GM18951 (cell line): ENCODE measurements at regions not wholly inside any gene's neighbourhood (a gene's known extent, or its start where the extent isn't known, plus 50 kb on each side); places are given as distances from the start of the nearest gene placed in this dataset.
"Not testable (repeated sequence)": the region's sequence is repeated elsewhere in the genome, so short reads cannot be mapped to it uniquely, and the experiment has no call there.

Source experiments
- POLR2A ChIP-seq: IDR thresholded peaks from 4 replicates; pipeline ENCODE4 v1.6.1; 2011; ENCODE audit warnings: mild to moderate bottlenecking; ENCODE audit not compliant: insufficient read length, insufficient read depth; ENCODE audit errors: extremely low read depth
- in situ Hi-C: fragments of 300-500 bp; cut with MboI; formaldehyde crosslinking; loops from one replicate; pipeline ENCODE4 v1.12.0; 2022; ENCODE audit warnings: low sequenced_read_pairs, mixed read lengths, inconsistent platforms; ENCODE audit not compliant: unreplicated experiment

DNA sequence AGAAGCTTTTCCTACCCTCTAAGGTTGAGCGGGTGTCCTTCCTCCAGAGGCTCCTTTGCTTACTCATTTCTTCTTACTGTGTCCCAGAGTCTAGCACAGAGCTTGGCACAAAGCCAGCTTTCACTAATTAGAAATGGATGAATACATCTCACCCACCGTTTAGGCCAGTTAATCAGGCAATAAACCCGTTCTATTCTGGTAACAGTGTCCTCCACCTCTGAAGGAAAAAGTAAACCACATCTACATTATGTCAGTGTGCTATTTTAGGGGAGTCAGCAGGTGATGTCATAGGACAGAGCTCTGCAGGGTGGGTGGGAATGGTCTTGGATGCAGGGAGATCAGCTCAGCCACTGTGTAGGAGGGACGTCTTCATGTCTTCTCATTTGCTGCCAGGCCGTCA, 109.2 kb downstream of the OSTF1 start:
- in situ Hi-C loops: no loop called here
- TF ChIP-seq POLR2A: no peak

DNA sequence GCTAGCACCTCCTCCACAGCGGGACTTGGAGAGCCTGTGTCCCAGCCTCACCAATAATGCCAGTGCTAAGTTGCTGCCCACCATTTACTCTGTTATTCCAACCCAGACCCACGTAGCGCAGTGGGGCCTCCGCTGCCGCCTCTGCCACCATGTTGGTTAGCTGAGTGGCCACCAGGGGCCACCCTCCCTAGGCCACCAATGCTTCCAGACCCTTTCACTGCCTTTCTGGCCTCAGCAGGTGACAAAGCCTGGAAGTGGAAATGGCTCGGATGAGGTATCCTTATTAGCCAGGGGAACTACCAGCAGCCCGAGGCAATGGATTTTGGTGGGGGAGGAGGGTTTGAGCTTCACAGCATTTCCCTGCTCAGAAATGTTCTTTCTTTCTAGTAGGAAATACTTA, 110.1 kb downstream of the OSTF1 start:
- in situ Hi-C loops: no loop called here
- TF ChIP-seq POLR2A: no peak

DNA sequence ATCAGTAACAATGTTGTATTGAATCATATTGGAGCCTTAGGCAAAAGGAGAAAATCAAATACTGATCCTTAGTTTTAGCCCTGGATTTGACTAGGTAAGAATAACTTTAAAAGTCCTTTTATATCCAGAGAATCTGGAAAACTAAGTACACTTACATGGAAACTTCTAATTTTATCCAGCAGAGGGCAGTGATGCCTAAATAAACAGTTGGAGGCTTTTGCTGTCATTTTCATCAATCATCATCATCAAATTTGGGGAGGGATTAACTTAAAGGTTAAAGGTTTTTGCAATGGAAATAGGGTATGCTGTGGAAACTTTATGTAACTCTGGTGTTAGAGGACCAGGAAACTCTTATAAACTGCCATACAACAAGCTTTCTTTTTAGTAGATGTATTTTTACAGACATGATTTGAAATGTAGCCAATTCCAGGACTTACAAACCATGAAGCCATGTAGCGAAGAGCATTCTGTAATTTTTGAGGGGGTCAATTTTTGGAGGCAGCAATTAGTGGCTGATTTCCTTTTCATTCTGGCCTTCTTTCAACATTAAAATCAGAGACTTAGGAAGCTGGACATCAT, 112.7 kb downstream of the OSTF1 start:
- in situ Hi-C loops: no loop called here
- TF ChIP-seq POLR2A: no peak

DNA sequence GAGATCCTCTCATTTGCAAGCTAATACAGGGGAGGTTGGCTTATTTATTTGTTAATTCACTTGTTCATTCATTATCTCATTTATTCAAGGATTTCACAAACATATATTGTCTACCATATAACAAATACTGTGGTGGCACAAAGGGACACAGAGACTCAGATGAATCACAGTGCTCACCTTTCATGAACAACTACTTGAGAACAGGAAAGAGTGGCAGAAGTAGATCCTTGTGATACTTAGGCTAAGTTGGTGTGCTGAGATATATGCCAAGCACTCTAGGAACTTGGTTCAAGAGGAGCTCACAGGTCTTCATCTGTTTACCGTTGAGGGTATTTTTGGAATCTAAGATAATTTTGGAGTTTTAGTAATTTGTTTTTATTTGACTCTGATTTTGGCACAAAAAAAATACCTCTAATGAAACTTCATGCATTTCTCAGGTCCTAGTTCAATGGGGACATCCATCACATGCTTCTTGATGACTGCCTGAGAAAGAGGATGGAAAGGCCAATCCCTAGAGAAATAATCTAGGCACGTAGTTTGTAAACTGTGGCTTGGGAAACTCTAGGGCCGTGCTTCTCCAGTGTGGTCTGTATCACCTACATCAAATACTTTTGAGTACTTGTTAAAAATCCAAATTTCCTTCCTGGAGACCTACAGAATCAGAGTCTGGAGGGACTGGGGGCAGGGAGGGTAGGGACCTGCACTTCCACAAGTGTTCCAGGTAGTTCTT, 113.3 kb downstream of the OSTF1 start:
- in situ Hi-C loops: no loop called here
- no peak for TF ChIP-seq POLR2A

DNA sequence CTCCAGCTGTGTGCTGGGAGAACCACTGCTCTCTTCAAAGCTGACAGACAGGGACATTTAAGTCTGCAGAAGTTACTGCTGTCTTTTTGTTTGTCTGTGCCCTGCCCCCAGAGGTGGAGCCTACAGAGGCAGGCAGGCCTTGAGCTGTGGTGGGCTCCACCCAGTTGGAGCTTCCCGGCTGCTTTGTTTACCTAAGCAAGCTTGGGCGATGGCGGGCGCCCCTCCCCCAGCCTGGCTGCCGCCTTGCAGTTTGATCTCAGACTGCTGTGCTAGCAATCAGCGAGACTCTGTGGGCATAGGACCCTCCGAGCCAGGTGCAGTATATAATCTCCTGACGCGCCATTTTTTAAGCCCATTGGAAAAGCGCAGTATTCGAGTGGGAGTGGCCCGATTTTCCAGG, 119.7 kb downstream of the OSTF1 start:
- in situ Hi-C loops: not testable (repeated sequence)

DNA sequence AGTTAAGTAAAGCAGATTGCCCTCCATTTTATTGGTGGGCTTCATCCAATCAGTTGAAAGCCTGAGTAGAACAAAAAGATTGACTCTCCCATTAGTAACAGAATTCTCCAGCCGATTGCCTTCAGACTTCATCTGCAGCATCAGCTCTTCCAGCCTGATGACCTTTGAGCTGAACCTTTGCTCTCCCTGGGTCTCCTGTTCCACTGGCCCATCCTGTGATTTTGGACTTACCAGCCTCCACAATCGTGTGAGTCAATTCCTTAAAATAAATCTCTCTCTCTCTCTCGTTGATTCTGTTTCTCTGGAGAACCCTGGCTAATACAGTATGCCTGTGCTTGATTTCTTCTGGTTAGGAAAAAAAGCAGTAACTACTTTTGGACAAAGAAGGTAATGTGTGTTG, 121.9 kb downstream of the OSTF1 start:
- no peak for TF ChIP-seq POLR2A
- in situ Hi-C loops: no loop called here

DNA sequence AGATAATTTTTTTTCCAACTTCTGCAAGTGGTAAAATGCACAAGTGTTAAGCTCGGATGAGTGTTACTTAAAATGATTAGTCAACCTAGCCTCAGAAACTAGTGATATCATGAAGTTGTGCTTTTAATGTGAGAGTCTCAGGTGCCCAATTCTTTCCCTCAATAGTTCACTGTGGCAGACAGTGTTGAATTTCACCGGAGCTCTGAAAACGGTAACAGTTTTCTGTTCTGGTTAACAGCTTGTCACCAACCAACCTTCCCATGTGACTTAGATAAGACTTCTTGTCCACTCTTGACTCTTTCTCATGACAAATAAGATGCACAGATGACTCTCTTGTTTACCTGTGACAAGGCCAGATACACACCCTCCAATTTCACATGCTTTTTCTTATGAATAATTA, 125.5 kb downstream of the OSTF1 start:
- no peak for TF ChIP-seq POLR2A
- in situ Hi-C loops: no loop called here

DNA sequence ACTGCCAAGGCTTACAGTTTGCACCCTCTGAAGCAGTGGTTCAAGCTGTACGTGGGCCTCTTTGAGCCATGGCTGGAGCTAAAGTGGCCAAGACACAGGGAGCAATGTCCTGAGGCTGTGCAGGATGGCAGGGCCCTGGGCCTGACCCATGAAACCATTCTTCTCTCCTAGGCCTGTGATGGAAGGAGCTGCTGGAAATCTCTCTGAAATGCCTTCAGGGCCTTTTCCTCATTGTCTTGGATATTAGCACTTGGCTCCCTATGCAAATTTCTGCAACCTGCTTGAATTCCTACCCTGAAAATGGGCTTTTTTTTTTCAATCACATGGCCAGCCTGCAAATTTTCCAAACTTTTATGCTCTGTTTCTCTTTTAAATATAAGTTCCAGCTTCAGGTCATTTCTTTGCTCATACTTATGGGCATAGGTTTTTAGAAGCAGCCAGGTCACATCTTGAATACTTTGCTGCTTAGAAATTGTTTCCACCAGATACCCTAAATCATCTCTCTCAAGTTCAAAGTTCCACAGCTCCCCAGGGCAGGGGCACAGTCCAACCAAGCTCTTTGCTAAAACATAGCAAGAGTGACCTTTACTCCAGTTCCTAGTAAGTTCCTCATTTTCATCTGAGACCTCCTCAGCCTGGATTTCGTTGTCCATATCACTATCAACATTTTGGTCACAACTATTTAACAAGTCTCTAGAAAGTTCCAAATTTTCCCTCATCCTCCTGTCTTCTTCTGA, 138.3 kb downstream of the OSTF1 start:
- in situ Hi-C loops: no loop called here
- no peak for TF ChIP-seq POLR2A

DNA sequence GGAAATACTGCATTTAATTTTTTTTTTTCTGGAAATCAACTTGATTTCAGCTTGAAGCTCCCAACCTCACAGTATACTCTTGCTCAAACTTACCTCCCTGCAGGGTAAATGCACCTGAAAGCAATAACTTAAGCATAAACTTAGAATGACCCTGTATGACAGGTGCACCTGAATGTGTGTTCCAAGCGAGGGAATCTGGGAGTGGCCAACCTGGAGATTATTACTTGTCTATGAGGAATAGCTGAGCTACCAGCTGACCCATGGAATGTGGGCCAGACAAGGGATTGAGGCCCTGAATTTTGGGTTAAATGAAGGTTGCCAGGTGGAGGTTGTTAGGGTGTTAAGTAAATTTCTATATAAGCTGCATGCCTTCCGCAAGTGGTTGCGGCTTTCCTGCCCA, 140.6 kb downstream of the OSTF1 start:
- in situ Hi-C loops: no loop called here

DNA sequence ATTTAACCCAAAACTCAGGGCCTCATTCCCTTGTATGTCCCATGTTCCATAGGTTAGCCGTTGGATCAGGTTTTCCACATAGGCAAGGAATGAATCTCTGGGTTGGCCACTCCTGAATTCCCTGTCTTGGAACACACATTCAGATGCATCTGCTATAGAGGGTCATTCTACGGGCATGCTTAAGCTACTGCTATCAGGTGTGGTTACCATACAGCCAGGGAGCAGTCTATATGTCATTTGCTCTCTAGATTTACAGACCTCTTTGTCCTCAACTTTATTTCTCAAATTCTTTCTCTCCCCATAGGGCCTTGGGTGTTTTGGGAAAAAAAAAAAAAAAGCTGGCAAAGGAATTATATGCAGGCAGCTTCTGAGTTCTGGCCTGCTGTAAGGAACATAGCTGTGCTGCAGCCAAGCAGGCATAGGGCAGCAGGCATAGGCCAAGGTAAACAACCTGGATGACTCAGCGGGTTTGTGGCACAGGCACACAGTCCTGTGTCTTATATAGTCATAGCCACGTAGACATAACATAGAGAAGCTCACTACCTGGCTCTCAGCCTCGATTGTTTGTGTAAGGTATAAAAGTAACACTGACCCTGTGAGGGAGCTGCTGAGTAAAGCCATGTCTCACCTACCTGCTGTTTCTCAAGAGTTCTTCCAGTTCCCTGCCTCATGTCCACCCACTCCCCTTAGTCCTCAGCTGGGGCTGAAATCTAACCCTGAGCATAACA, 141.5 kb downstream of the OSTF1 start:
- in situ Hi-C loops: no loop called here
- no peak for TF ChIP-seq POLR2A

More for the DNA sequence above, 140.6 kb downstream of the OSTF1 start:
- TF ChIP-seq POLR2A: no peak

DNA sequence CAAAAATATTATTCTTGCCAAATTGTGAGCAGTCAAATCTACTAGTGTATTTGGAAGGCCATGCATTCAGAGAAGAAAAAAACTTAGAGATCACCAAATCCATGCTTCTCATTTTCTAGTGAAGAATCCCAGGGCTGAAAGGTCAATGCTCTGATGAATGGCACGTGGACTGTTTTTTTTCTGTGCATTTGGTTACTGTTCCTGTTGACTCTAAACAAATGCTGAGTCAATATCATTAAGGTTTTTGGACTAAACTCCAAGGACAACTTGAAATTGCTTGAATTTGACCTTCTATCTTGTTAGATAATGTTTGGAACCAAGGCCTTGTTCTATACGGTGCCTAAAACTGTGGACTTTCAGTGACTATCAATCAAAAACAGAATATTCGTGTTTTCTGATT, 142.2 kb downstream of the OSTF1 start:
- TF ChIP-seq POLR2A: no peak
- in situ Hi-C loops: no loop called here

DNA sequence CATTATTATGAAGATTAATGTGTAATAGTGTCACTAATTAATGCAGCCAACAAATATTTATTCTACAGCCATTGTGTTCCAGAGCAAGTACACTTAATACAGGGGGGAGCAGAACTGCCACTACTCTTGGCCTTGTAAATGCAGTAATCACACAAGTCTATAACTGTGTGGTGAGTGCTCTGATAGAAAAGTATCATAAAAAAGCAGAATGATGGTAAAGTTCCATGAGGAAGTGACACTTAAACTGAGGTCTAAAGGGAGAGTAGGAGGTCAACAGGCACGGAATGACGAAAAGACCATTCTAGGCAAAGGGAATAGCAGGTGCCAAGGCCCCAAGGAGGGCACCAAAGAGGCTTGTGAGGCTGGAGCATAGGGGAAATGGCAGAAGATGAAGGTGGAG, 142.9 kb downstream of the OSTF1 start:
- in situ Hi-C loops: no loop called here
- TF ChIP-seq POLR2A: no peak

DNA sequence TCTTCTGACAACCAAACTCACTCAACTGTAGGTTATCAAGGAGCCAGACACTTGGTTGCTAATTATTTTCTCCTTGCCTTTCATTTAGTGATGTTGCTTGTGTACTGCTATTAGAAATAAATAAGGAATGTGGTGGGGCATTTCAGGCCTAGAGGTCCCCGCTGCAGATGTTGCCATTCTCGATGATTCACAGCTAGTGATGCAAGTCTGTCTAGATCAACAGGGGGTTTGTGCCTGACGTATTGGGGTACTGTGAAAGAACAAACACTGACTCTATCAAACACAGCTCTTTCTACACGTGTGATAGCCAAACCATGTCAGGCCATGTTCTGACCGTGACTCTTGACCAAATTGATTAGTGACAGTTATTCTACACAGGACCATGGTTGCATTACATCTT, 144.7 kb downstream of the OSTF1 start:
- no peak for TF ChIP-seq POLR2A
- in situ Hi-C loops: no loop called here
